ENCODE measurements at regions not wholly inside any gene's neighbourhood (a gene's known extent, or its start where the extent isn't known, plus 50 kb on each side); places are given as distances from the start of the nearest gene placed in this dataset.

DNA sequence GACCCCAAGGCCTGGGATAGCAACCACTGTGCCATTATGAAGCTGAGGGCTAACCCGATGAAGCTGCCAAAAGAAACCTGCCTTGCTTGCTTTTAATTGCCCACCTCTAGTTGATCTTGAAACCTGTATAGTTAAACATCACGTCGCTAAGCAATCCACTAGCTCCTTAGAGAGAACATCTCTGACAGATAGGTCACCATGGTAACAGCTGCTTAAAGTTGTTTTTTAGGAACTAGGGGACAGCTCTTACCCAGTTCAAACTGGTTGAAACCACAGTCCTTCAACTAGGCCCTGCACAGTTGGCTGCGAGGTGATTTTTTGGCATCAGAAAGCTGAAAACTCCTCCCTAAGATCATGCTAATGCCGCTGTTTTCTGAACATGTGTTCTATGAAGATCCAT is 135.7 kb downstream of the EBLN2 start:
- no peaks in the 10 kb centered on the region for H3K9me3 ChIP-seq (ENCODE audit: insufficient read depth, low read length)
- no peak overlapping the region for H3K9ac ChIP-seq (ENCODE audit: insufficient read length, low read depth)
- H3K27me3 ChIP-seq (ENCODE audit: insufficient read depth, insufficient read length) = no peaks in the 10 kb centered on the region
- no peaks in the 10 kb centered on the region for H3K4me1 ChIP-seq (ENCODE audit: insufficient read depth, insufficient read length)
- TF ChIP-seq SUZ12 (IDR thresholded peaks at IDR 0.05; ENCODE audit: extremely low read depth, insufficient read depth, insufficient read length) (no peak), YY1 (IDR thresholded peaks at IDR 0.05; ENCODE audit: insufficient read depth, insufficient read length) (no peak), ZNF274 (IDR thresholded peaks at IDR 0.05; ENCODE audit: low read depth, low read length) (no peak)
- DNase-seq (ENCODE audit: low read depth, low spot score) = no peak
- H3K4me3 ChIP-seq (ENCODE audit: insufficient read length, low read depth) = no peak overlapping the region
- H3K36me3 ChIP-seq (ENCODE audit: insufficient read depth, insufficient read length, low read length) = no peaks in the 10 kb centered on the region

DNA sequence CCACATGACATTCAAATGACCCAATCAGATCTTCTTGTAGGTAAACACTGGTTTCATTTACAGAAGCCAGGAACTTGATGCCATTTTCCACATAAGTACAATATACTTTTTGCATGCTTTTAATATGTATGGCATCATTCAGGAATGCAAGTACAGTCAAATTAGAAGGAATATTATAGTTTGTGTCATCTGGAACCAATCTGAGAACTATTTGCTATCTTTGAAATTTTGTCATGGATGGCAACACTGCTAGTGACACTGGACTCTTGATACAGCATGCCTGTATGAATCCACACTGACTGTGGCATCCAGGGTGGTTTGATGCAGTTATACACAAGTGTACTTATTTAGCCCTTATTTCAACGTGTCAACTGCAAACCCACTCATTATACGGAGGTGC is 141.6 kb downstream of the EBLN2 start:
- Histone ChIP-seq H3K9ac (ENCODE audit: insufficient read length, low read depth) (no peak overlapping the region), H3K36me3 (ENCODE audit: insufficient read depth, insufficient read length, low read length) (no peaks in the 10 kb centered on the region), H3K9me3 (ENCODE audit: insufficient read depth, low read length) (no peaks in the 10 kb centered on the region), H3K27me3 (ENCODE audit: insufficient read depth, insufficient read length) (no peaks in the 10 kb centered on the region), H3K4me1 (ENCODE audit: insufficient read depth, insufficient read length) (no peaks in the 10 kb centered on the region), H3K4me3 (ENCODE audit: insufficient read length, low read depth) (no peak overlapping the region)
- TF ChIP-seq YY1 (IDR thresholded peaks at IDR 0.05; ENCODE audit: insufficient read depth, insufficient read length) (no peak), ZNF274 (IDR thresholded peaks at IDR 0.05; ENCODE audit: low read depth, low read length) (no peak), SUZ12 (IDR thresholded peaks at IDR 0.05; ENCODE audit: extremely low read depth, insufficient read depth, insufficient read length) (no peak)
- DNase-seq (ENCODE audit: low read depth, low spot score) = no peak

DNA sequence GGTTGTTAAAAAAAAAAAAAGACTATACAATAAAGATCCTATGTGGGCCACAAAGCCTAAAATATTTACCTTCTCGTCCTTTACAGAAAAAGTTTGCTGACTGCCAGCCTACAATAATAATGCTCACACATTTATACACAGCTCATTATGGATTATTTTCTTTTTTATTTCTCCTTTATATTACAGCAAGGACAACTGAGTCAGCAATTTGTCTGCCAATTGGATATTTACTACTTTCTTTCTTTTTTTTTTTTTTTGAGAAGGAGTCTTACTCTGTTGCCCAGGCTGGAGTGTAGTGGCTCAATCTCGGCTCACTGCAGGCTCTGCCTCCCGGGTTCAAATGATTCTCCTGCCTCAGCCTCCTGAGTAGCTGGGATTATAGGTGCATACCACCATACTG is 142.2 kb downstream of the EBLN2 start:
- Histone ChIP-seq H3K9ac (ENCODE audit: insufficient read length, low read depth) (no peak overlapping the region), H3K36me3 (ENCODE audit: insufficient read depth, insufficient read length, low read length) (no peaks in the 10 kb centered on the region), H3K4me3 (ENCODE audit: insufficient read length, low read depth) (no peak overlapping the region), H3K9me3 (ENCODE audit: insufficient read depth, low read length) (no peaks in the 10 kb centered on the region), H3K4me1 (ENCODE audit: insufficient read depth, insufficient read length) (no peaks in the 10 kb centered on the region), H3K27me3 (ENCODE audit: insufficient read depth, insufficient read length) (no peaks in the 10 kb centered on the region)
- DNase-seq (ENCODE audit: low read depth, low spot score) = no peak
- no peak for TF ChIP-seq ZNF274 (IDR thresholded peaks at IDR 0.05; ENCODE audit: low read depth, low read length)
- no peak for TF ChIP-seq SUZ12 (IDR thresholded peaks at IDR 0.05; ENCODE audit: extremely low read depth, insufficient read depth, insufficient read length)
- TF ChIP-seq YY1 (IDR thresholded peaks at IDR 0.05; ENCODE audit: insufficient read depth, insufficient read length) = no peak

DNA sequence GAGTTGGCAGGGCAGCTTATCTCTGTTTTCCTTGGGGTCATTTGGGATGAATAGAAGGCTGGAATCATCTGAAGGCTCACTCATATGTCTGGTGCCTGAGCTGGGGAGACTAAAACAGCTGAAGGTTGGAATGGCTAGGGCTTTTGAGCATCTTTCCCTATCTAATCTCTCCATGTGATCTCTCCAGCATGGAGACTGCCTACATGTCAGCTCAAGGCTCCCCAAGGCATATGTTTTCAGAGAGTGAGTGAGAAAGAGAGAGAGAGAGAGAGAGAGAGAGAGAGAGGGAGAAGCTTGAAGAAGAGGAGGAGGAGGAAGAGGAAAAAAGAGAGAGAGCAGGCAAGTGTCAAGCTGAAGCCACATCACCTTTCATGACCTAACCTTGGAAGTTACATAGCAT is 143.4 kb downstream of the EBLN2 start:
- Histone ChIP-seq H3K4me1 (ENCODE audit: insufficient read depth, insufficient read length) (no peaks in the 10 kb centered on the region), H3K9ac (ENCODE audit: insufficient read length, low read depth) (no peak overlapping the region), H3K36me3 (ENCODE audit: insufficient read depth, insufficient read length, low read length) (no peaks in the 10 kb centered on the region), H3K9me3 (ENCODE audit: insufficient read depth, low read length) (no peaks in the 10 kb centered on the region), H3K27me3 (ENCODE audit: insufficient read depth, insufficient read length) (no peaks in the 10 kb centered on the region), H3K4me3 (ENCODE audit: insufficient read length, low read depth) (no peak overlapping the region)
- TF ChIP-seq ZNF274 (IDR thresholded peaks at IDR 0.05; ENCODE audit: low read depth, low read length) = no peak
- no peak for TF ChIP-seq YY1 (IDR thresholded peaks at IDR 0.05; ENCODE audit: insufficient read depth, insufficient read length)
- TF ChIP-seq SUZ12 (IDR thresholded peaks at IDR 0.05; ENCODE audit: extremely low read depth, insufficient read depth, insufficient read length) = no peak
- DNase-seq (ENCODE audit: low read depth, low spot score) = no peak

DNA sequence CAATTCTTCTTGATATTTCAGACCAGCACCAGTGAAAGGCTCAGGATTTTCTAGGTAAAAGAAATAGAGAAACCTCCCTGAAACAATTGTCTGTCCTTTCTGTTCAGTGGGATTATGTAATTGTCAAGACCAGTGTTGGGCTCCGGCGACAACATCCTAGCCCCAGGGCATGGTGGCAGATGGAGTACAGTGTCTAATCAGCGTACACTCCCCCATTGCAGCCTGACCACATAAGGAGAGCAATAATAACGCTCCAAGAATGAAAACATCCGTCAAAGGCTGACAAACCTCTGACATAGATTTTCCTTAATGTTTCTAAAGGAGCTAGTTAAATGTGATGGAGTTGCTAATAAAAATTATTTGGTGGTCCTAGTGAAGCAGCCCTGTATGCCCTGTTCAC is 144.6 kb downstream of the EBLN2 start:
- TF ChIP-seq YY1 (IDR thresholded peaks at IDR 0.05; ENCODE audit: insufficient read depth, insufficient read length) (no peak), ZNF274 (IDR thresholded peaks at IDR 0.05; ENCODE audit: low read depth, low read length) (no peak), SUZ12 (IDR thresholded peaks at IDR 0.05; ENCODE audit: extremely low read depth, insufficient read depth, insufficient read length) (no peak)
- H3K27me3 ChIP-seq (ENCODE audit: insufficient read depth, insufficient read length) = no peaks in the 10 kb centered on the region
- no peak overlapping the region for H3K4me3 ChIP-seq (ENCODE audit: insufficient read length, low read depth)
- H3K9ac ChIP-seq (ENCODE audit: insufficient read length, low read depth) = no peak overlapping the region
- H3K36me3 ChIP-seq (ENCODE audit: insufficient read depth, insufficient read length, low read length) = no peaks in the 10 kb centered on the region
- no peaks in the 10 kb centered on the region for H3K4me1 ChIP-seq (ENCODE audit: insufficient read depth, insufficient read length)
- DNase-seq (ENCODE audit: low read depth, low spot score) = no peak
- no peaks in the 10 kb centered on the region for H3K9me3 ChIP-seq (ENCODE audit: insufficient read depth, low read length)

DNA sequence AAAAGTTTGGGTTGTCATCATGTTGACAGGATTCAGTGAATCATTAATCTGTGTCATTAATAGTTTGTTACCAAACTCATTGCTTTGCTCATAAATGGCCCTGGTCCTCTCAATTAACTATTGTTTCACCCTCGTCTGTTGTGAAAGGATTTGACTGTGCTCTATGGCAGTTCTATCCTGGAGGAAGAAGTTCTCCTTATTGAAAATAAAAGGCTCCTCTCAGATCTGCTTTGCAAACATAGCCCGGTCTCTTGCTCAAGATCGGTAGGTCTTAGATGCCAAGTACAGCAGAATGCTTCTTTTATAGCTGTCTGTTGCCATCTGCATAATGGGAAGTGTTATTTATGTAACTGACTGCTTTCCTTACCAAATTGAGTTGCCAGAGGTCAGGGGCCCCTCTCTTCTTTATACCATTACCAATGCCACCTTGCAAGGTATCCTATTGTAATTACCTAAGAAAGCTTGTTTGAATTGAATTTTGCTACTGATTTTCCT is 146.5 kb downstream of the EBLN2 start:
- Histone ChIP-seq H3K9me3 (ENCODE audit: insufficient read depth, low read length) (no peaks in the 10 kb centered on the region), H3K9ac (ENCODE audit: insufficient read length, low read depth) (no peak overlapping the region), H3K36me3 (ENCODE audit: insufficient read depth, insufficient read length, low read length) (no peaks in the 10 kb centered on the region), H3K4me3 (ENCODE audit: insufficient read length, low read depth) (no peak overlapping the region), H3K4me1 (ENCODE audit: insufficient read depth, insufficient read length) (no peaks in the 10 kb centered on the region), H3K27me3 (ENCODE audit: insufficient read depth, insufficient read length) (no peaks in the 10 kb centered on the region)
- no peak for DNase-seq (ENCODE audit: low read depth, low spot score)
- no peak for TF ChIP-seq ZNF274 (IDR thresholded peaks at IDR 0.05; ENCODE audit: low read depth, low read length)
- TF ChIP-seq SUZ12 (IDR thresholded peaks at IDR 0.05; ENCODE audit: extremely low read depth, insufficient read depth, insufficient read length) = no peak
- TF ChIP-seq YY1 (IDR thresholded peaks at IDR 0.05; ENCODE audit: insufficient read depth, insufficient read length) = no peak

DNA sequence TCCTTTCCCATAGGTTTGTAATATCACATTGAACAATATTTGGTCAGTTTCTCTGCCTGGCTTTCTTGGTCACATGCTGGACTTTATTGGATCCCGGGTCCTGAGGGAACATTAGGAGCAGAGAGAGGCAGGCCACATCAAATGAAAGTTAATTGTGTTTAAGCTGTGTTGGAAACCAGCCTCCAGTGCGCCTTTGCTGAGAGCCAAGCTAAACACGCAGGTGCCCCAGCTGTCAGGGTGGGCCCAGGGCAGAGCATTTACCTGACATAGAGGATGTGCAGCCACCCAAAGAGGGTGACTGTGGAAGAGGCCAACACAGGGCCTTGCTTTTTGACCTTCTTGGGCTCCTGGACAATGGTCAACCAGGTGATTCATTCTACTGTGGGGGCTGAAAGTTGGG is 149.3 kb downstream of the EBLN2 start:
- no peaks in the 10 kb centered on the region for H3K9me3 ChIP-seq (ENCODE audit: insufficient read depth, low read length)
- TF ChIP-seq SUZ12 (IDR thresholded peaks at IDR 0.05; ENCODE audit: extremely low read depth, insufficient read depth, insufficient read length) = no peak
- TF ChIP-seq ZNF274 (IDR thresholded peaks at IDR 0.05; ENCODE audit: low read depth, low read length) = no peak
- TF ChIP-seq YY1 (IDR thresholded peaks at IDR 0.05; ENCODE audit: insufficient read depth, insufficient read length) = no peak
- no peaks in the 10 kb centered on the region for H3K4me1 ChIP-seq (ENCODE audit: insufficient read depth, insufficient read length)
- no peak overlapping the region for H3K4me3 ChIP-seq (ENCODE audit: insufficient read length, low read depth)
- H3K9ac ChIP-seq (ENCODE audit: insufficient read length, low read depth) = no peak overlapping the region
- H3K36me3 ChIP-seq (ENCODE audit: insufficient read depth, insufficient read length, low read length) = no peaks in the 10 kb centered on the region
- H3K27me3 ChIP-seq (ENCODE audit: insufficient read depth, insufficient read length) = no peaks in the 10 kb centered on the region
- no peak for DNase-seq (ENCODE audit: low read depth, low spot score)
